Brain microvascular endothelial cell (primary cell): ENCODE measurements at regions not wholly inside any gene's neighbourhood (a gene's known extent, or its start where the extent isn't known, plus 50 kb on each side); places are given as distances from the start of the nearest gene placed in this dataset.

ENCODE experiments used
- DNase-seq: peaks from one replicate; pipeline ENCODE4 v3.0.0-alpha.2; 2020
- H3K27ac ChIP-seq: fragments of 250-450 bp; sonication (Bioruptor Pico); 2 replicates; pipeline ENCODE4 v1.5.1; 2020; ENCODE audit warnings: mild to moderate bottlenecking, moderate library complexity
- H3K27me3 ChIP-seq: fragments of 250-450 bp; sonication (Bioruptor Pico); replicated peaks from 2 replicates; pipeline ENCODE4 v1.5.1; 2020; ENCODE audit warnings: mild to moderate bottlenecking
- H3K36me3 ChIP-seq: fragments of 250-450 bp; sonication (Bioruptor Pico); replicated peaks from 2 replicates; pipeline ENCODE4 v1.5.1; 2020; ENCODE audit warnings: mild to moderate bottlenecking
- H3K4me3 ChIP-seq: 2 replicates; pipeline ENCODE4 v1.5.1; 2011; ENCODE audit warnings: low read depth, mild to moderate bottlenecking, control low read depth, low read length, moderate library complexity
- in situ Hi-C: cut with HindIII; loops from 2 replicates; pipeline ENCODE4 v1.10.0; 2017; ENCODE audit warnings: low sequenced_read_pairs, low pct_ligation_motif_present
- TF ChIP-seq, protein P1 (sequence below): IDR thresholded peaks from 2 replicates; pipeline ENCODE4 v1.5.1; 2011; ENCODE audit warnings: low read depth, mild to moderate bottlenecking, moderate library complexity, low read length, control low read depth, inconsistent platforms; ENCODE audit errors: missing control alignments

DNA sequence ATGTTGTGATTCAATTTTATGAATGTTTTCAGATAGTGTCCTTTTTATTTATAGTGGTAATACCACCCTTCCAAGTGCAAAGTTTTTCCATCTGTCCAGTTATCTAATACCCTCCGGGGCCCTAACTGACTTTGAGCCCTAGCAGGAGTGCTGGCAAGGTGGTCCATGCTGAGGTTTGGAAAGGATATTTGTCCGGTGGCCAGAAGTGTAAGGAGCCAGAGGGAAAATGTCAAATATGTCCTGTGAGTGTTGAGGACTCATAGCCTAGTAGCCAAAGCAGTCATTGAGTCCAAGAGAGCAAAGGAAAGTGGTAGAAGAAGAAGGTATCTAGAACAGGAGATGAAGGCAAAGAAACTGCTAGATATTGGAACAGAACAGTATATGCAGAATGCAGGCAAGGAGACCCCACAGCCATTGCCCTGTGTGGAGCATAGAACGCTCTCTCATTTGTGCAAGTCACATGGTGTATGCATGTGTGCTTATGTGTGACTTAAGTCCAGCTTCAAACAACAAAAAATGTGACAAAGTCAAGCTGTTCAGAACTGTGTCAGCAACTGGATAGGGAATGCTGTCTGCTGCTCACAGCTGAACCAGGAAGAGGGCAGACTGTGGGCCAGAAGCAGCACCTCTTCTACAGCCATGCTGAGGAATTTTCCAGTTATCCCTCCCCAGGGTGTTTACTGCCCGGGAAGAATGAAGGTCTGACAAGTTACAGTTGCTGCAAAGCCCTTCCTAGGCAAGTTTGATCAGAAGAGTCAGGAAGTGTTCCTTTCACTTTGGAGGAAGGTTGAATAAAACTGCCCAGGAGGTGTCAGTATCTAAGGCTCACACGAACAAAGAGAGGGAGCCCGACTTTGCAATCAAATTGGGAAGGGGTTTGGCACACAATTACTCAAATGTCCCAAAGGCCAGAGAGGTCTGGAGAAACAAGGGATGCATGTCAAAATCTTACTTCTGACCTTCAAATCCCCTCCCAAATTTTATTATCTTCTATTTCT is 463.3 kb upstream of the DMAC1 start:
- TF ChIP-seq, protein P1, sequence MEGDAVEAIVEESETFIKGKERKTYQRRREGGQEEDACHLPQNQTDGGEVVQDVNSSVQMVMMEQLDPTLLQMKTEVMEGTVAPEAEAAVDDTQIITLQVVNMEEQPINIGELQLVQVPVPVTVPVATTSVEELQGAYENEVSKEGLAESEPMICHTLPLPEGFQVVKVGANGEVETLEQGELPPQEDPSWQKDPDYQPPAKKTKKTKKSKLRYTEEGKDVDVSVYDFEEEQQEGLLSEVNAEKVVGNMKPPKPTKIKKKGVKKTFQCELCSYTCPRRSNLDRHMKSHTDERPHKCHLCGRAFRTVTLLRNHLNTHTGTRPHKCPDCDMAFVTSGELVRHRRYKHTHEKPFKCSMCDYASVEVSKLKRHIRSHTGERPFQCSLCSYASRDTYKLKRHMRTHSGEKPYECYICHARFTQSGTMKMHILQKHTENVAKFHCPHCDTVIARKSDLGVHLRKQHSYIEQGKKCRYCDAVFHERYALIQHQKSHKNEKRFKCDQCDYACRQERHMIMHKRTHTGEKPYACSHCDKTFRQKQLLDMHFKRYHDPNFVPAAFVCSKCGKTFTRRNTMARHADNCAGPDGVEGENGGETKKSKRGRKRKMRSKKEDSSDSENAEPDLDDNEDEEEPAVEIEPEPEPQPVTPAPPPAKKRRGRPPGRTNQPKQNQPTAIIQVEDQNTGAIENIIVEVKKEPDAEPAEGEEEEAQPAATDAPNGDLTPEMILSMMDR = peak; percentile 3
- no peak overlapping the region for H3K27ac ChIP-seq
- in situ Hi-C loops = no loop called here
- H3K27me3 ChIP-seq = no peaks in the 10 kb centered on the region
- no peak overlapping the region for H3K4me3 ChIP-seq
- no peaks in the 10 kb centered on the region for H3K36me3 ChIP-seq
- no peak for DNase-seq

DNA sequence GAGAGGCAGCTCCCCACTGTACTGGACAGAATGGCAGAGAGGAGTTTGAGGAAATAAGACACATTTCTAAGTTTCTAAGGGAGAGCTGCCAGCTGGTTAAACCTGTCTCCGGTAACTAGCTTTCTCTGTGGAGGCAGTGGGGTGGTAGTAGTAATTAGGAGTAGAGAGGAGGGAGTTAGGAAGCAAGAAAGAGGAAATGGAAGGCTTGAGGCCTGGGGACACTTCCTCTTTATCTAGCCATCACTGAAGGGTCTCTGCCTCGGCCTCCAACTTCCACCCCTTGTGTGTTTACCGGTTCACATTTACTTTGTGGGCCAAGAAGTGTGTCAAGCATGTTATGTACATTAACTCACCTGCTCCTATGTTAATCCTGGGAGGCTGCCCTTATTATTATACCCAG is 462.2 kb upstream of the DMAC1 start:
- Histone ChIP-seq H3K27ac (no peak overlapping the region), H3K36me3 (no peaks in the 10 kb centered on the region), H3K4me3 (no peak overlapping the region), H3K27me3 (no peaks in the 10 kb centered on the region)
- in situ Hi-C loops = no loop called here
- no peak for DNase-seq
- TF ChIP-seq, protein P1 = no peak

- no peak for DNase-seq
- no peak overlapping the region for H3K4me3 ChIP-seq
- H3K36me3 ChIP-seq = no peaks in the 10 kb centered on the region
- H3K27ac ChIP-seq = no peak overlapping the region
- TF ChIP-seq, protein P1 = no peak
- H3K27me3 ChIP-seq = no peaks in the 10 kb centered on the region
- in situ Hi-C loops = no loop called here
Measured at GRCh38 chr9:8259028-8259427, 459.4 kb upstream of the DMAC1 start.

GRCh38 chr9:8256880-8257279 is 457.3 kb upstream of the DMAC1 start:
- no peak overlapping the region for H3K27ac ChIP-seq
- no peak for DNase-seq

DNA sequence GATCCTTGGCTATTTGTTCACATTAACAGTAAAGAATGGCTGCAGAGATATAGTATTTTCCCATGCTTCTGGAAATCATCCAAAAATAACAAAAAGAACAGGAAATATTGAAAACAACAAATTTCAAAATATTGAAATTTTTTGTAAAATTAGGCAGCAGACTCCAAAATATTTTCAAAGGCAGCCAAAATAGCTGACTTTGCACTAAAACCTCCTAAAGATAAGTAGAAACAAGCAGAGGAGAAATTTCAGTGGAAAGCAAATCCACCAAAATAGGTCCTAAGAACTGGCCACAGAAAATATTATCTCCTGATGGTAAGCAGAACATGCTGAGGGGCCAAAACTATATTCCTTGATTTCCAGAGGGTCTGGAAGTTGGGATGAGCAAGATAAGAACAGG is 456.3 kb upstream of the DMAC1 start:
- Histone ChIP-seq H3K36me3 (no peaks in the 10 kb centered on the region), H3K4me3 (no peak overlapping the region), H3K27ac (no peak overlapping the region), H3K27me3 (no peaks in the 10 kb centered on the region)
- TF ChIP-seq, protein P1 = no peak
- in situ Hi-C loops = no loop called here
- no peak for DNase-seq

More at GRCh38 chr9:8256880-8257279, 457.3 kb upstream of the DMAC1 start:
- Histone ChIP-seq H3K4me3 (no peak overlapping the region), H3K36me3 (no peaks in the 10 kb centered on the region), H3K27me3 (no peaks in the 10 kb centered on the region)
- TF ChIP-seq, protein P1 = no peak
- in situ Hi-C loops = no loop called here
